CD4-positive, alpha-beta T cell (primary cell): ENCODE measurements at regions not wholly inside any gene's neighbourhood (a gene's known extent, or its start where the extent isn't known, plus 50 kb on each side); places are given as distances from the start of the nearest gene placed in this dataset.

Source experiments
- ATAC-seq: fragments of 200-7000 bp; cut with Tn5 transposase; one replicate; pipeline ENCODE4 v1.10.0; 2022; ENCODE audit warnings: mild to moderate bottlenecking; ENCODE audit not compliant: poor library complexity
- CTCF ChIA-PET: fragments of 350-600 bp; sonication (Branson Sonifier 250); formaldehyde crosslinking; loops from one replicate; lab custom pipeline; 2021; ENCODE audit warnings: antibody characterized with exemption, inconsistent platforms; lab: Charles Lee
- POLR2A ChIA-PET: fragments of 350-600 bp; sonication (Branson Sonifier 250); formaldehyde crosslinking; loops from one replicate; lab custom pipeline; 2021; ENCODE audit warnings: antibody characterized with exemption, inconsistent platforms; lab: Charles Lee
- DNase-seq, 14 experiments: peaks; one replicate each; pipeline ENCODE4 v3.0.0-alpha.2; 2013 to 2020; ENCODE audit warnings: mixed read lengths in 2 of 14
- H3K27ac ChIP-seq, 2 donors: one replicate each; pipeline versions ENCODE4 v1.5.1 to v1.7.0; 2013; ENCODE audit warnings: low read length in 2 of 2, low read depth in 1 of 2, mild to moderate bottlenecking in 1 of 2
- H3K27me3 ChIP-seq, 2 experiments: 1 replicate in 1 of 2; 2 replicates in 1 of 2; pipeline versions ENCODE4 v1.6.1 to v1.7.0; 2013; ENCODE audit warnings: low read length in 2 of 2, control low read depth in 1 of 2, mild to moderate bottlenecking in 1 of 2, moderate library complexity in 1 of 2; ENCODE audit not compliant: insufficient read depth in 2 of 2, control insufficient read depth in 1 of 2
- H3K36me3 ChIP-seq: one replicate; pipeline ENCODE4 v1.6.1; 2013; ENCODE audit warnings: low read length, control low read depth; ENCODE audit not compliant: insufficient read depth
- H3K4me1 ChIP-seq: one replicate; pipeline ENCODE4 v1.6.1; 2013; ENCODE audit warnings: low read length, control low read depth; ENCODE audit not compliant: insufficient read depth
- H3K4me3 ChIP-seq: one replicate; pipeline ENCODE4 v1.5.1; 2013; ENCODE audit warnings: mild to moderate bottlenecking, low read length, moderate library complexity
- H3K9me3 ChIP-seq, 2 experiments: 1 replicate in 1 of 2; 2 replicates in 1 of 2; pipeline versions ENCODE4 v1.6.1 to v1.7.0; 2013; ENCODE audit warnings: low read length in 2 of 2, mild to moderate bottlenecking in 2 of 2, control low read depth in 1 of 2, moderate library complexity in 1 of 2; ENCODE audit not compliant: control insufficient read depth in 1 of 2, insufficient read depth in 1 of 2
- H3K27ac Mint-ChIP-seq: one replicate; pipeline ENCODE4 v1.8.0; 2020; ENCODE audit warnings: mixed read lengths
- H3K27me3 Mint-ChIP-seq: one replicate; pipeline ENCODE4 v1.8.0; 2021; ENCODE audit warnings: mixed read lengths
- H3K36me3 Mint-ChIP-seq: one replicate; pipeline ENCODE4 v1.8.0; 2021; ENCODE audit warnings: low read depth, mixed read lengths
- H3K4me1 Mint-ChIP-seq: one replicate; pipeline ENCODE4 v1.8.0; 2021; ENCODE audit warnings: low read depth, mixed read lengths
- H3K4me3 Mint-ChIP-seq: one replicate; pipeline ENCODE4 v1.8.0; 2020; ENCODE audit warnings: mild to moderate bottlenecking, mixed read lengths
- H3K9me3 Mint-ChIP-seq: one replicate; pipeline ENCODE4 v1.8.0; 2020; ENCODE audit warnings: mixed read lengths
- CTCF ChIP-seq: fragments of 200-600 bp; IDR thresholded peaks from one replicate; pipeline ENCODE4 v1.8.0; 2022; ENCODE audit warnings: antibody characterized with exemption, mild to moderate bottlenecking
- intact Hi-C, 2 experiments: fragments of 100-400 bp; cut with DNase I in 1 of 2; cut with micrococcal nuclease in 1 of 2; formaldehyde crosslinking; loops; one replicate each; pipeline versions ENCODE4 v1.15.1 to v1.9.0; 2023 to 2025; cut with DNase I, micrococcal nuclease

GRCh38 chr21:16311229-16311628 is 581.4 kb downstream of the USP25 start:
- Mint-ChIP-seq H3K27ac (no peak overlapping the region), H3K9me3 (no peaks in the 10 kb centered on the region), H3K27me3 (no peaks in the 10 kb centered on the region), H3K36me3 (no peaks in the 10 kb centered on the region), H3K4me1 (peaks cover 23% of the 10 kb centered on the region), H3K4me3 (no peak overlapping the region)
- no peaks in the 10 kb centered on the region for H3K27me3 ChIP-seq
- no peaks in the 10 kb centered on the region for H3K4me1 ChIP-seq
- ChIA-PET CTCF (no interaction called here), POLR2A (no interaction called here)
- no peaks in the 10 kb centered on the region for H3K9me3 ChIP-seq
- H3K4me3 ChIP-seq, result no peak overlapping the region
- no peak overlapping the region for H3K27ac ChIP-seq
- intact Hi-C loops, result no loop called here
- no peak for TF ChIP-seq CTCF
- ATAC-seq, result no peak
- DNase-seq, result no peak
- H3K36me3 ChIP-seq, result no peaks in the 10 kb centered on the region

GRCh38 chr21:16312321-16312720 is 582.5 kb downstream of the USP25 start:
- H3K27ac Mint-ChIP-seq, result no peak overlapping the region
- no peak overlapping the region for H3K4me3 Mint-ChIP-seq
- intact Hi-C loops, result no loop called here

GRCh38 chr21:16315223-16315622 is 585.4 kb downstream of the USP25 start:
- CTCF ChIA-PET, result no interaction called here
- Histone ChIP-seq H3K27me3 (no peaks in the 10 kb centered on the region), H3K9me3 (no peaks in the 10 kb centered on the region), H3K4me3 (no peak overlapping the region), H3K36me3 (no peaks in the 10 kb centered on the region), H3K4me1 (no peaks in the 10 kb centered on the region), H3K27ac (no peak overlapping the region)
- no peak for TF ChIP-seq CTCF
- POLR2A ChIA-PET, result no interaction called here
- Mint-ChIP-seq H3K9me3 (no peaks in the 10 kb centered on the region), H3K27me3 (no peaks in the 10 kb centered on the region), H3K4me3 (no peak overlapping the region), H3K4me1 (peaks cover 3% of the 10 kb centered on the region), H3K27ac (no peak overlapping the region), H3K36me3 (no peaks in the 10 kb centered on the region)
- ATAC-seq (no peak), DNase-seq (no peak)
- intact Hi-C loops, result no loop called here

More at GRCh38 chr21:16312321-16312720, 582.5 kb downstream of the USP25 start:
- Histone ChIP-seq H3K27me3 (no peaks in the 10 kb centered on the region), H3K27ac (no peak overlapping the region), H3K9me3 (no peaks in the 10 kb centered on the region), H3K4me3 (no peak overlapping the region), H3K36me3 (no peaks in the 10 kb centered on the region), H3K4me1 (no peaks in the 10 kb centered on the region)
- Mint-ChIP-seq H3K4me1 (peaks cover 23% of the 10 kb centered on the region), H3K27me3 (no peaks in the 10 kb centered on the region), H3K9me3 (no peaks in the 10 kb centered on the region), H3K36me3 (no peaks in the 10 kb centered on the region)
- ChIA-PET CTCF (no interaction called here), POLR2A (no interaction called here)
- ATAC-seq, result no peak
- DNase-seq, result no peak
- TF ChIP-seq CTCF, result no peak
